GM18505 (cell line): ENCODE measurements at regions not wholly inside any gene's neighbourhood (a gene's known extent, or its start where the extent isn't known, plus 50 kb on each side); places are given as distances from the start of the nearest gene placed in this dataset.

Experiments used
- ATAC-seq: cut with Tn5 transposase; IDR thresholded peaks from one replicate; pipeline ENCODE4 v1.9.1; 2021; ENCODE audit not compliant: unreplicated experiment
- POLR2A ChIP-seq: IDR thresholded peaks from 4 replicates; pipeline ENCODE4 v1.6.1; 2011; ENCODE audit warnings: borderline replicate concordance; ENCODE audit not compliant: insufficient read depth, insufficient read length; ENCODE audit errors: extremely low read depth

DNA sequence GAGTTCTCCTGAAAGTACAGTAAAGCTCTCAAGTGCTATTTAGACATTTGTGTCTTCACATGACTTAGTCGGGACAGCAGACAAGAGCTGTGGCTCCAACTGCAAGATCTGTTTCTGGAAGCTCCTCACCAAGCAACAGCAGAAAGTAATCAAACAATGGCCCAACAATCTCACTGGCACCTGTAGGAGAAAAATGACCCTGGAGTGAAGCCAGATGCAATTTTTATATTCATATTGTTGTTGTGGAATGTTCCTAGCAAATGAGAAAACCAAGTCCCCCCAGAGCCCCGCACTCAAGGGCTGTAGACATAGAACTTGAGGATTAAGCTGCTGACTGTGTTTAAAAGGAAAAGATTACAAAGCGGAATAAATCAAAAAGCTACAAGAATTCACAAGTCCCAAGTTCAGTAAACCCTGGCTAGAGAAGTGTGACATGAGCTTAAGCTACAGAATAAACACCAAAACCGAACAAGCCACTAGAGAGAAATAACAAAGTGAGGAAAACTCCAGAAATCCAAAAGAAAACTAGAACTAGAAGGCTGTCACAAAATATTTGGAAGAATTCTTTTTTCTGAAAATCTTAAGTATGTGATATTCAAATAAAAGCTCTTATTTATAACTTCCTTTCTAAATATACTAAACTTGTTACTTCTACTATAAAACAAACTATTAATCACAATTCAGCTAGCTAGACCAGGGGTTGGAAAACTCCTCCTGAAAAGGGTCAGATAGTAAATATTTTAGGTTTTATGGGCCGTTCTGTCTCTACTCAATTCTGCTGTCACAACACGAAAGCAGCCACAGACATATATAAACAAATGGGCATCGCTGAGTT is 454.5 kb downstream of the SUCLA2 start:
- ATAC-seq: no peak
- TF ChIP-seq POLR2A: no peak

DNA sequence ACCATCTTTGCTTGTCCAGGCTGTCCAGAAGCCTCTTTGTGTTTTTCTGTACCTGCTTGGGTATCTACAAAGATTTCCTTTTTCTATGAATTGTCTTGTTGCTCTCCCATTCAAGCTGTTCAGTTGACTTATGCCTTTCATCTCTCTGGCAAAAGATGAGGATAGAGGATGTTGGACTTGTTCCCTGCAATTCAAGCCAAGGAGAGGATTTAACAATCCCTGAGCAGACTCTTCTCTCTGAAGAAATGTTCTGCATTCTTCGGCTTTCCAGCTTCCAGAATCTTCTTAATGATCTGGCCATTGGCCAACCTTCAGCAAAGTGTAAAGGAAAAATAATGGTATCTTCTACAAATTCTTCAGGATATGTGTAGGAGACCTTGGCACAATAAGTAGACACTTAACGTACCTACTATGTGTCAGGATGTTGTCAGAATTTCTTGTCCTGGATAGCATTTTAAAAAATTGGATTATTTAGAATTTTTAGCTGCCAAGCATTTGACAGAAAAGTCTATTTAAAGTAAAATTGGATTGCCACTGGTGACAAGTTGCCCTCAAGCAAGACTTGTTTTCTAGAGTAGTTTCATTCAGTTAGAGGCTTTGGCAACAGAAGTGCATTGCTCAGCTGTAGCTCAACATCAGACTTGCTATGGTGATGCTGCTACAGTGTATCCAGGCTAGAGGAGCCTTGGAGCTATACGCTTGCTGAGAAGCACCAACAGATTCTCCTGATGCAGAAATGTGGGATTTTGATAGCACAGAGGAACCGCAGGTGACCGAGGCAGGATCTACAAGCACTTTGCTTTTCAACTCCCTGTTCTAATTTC is 455.7 kb downstream of the SUCLA2 start:
- no peak for ATAC-seq
- TF ChIP-seq POLR2A: no peak

DNA sequence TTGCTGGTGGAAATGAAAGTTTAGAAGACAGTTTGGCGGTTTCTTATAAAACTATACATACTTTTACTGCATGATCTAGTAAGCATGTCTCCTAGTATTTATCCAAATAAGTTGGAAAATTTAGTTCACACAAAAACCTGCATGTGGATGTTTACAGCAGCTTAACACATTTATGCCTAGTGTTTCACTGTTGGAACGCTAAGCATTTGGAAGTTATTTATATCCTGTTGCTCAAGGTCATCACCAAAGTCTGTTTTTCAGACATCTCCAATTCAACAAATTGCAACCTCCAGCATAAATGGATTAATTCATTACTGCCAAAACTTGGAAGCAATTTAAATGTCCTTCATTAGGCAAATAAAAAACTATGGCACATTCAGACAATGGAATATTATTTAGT is 461.8 kb downstream of the SUCLA2 start:
- TF ChIP-seq POLR2A: no peak
- no peak for ATAC-seq

DNA sequence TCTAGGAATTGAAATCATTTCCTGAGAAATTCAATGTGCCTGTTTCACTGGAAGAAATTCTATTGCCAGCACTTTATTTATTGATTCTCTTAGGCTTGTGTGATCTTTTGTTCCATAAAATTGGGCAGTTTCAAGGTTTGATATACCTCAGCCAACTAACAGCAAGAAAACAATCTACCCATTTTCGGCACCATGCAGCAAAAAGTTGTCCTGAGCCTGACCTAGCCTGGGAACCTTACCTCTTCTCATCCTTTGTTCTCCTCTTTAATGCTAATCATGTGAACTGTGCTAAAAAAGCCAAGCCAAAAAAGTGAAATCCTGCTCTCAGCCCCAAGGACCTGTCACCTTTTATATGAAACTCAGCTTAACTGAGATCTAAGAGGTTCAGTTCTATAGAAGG is 477.3 kb downstream of the SUCLA2 start:
- no peak for TF ChIP-seq POLR2A
- no peak for ATAC-seq

DNA sequence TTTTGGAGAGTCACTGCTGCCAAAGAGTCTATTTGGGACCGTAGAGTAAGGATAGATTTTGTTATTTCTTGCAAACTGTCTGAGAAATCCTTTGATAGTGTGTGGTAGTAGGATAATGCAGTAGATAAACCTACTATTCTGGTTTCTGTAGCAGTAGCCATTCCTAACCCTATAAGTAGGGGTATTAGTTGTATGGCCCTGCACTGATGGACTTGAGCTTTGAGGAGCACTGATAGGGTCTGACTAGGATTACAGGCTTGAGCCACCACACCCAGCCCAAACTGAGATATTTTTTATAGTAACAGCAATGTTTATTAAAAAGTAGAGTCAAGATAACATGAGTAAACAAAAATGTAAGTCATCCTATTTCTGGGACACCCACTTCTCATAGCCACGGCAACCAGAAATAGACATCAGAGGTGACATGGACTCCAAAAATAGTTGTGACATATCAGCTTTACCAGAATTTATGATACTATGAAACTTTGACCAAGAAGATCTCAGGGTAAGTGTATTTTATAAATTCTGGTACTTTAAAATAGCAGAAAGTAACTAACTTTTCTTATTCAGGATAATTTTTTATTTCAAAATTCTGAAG is 479.1 kb downstream of the SUCLA2 start:
- no peak for TF ChIP-seq POLR2A
- no peak for ATAC-seq

DNA sequence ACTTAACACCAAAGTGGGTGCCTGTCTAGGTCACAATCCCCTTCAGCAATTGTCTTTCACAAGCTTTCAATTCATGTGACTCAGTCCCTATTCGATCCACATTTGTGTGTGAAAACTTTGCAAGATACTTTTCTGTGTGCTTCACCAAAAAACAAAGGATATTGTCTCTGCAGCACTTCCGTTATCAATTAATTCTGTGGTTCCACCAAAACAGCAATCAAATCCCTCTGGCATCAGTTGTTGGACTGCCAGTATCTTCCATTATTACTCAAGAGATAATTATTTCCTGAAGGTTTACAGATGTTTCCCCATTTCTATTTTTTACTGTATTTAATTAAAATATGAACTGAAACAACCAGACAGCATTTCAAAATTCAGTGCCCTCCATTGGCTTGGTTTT is 481.4 kb downstream of the SUCLA2 start:
- no peak for TF ChIP-seq POLR2A
- no peak for ATAC-seq

DNA sequence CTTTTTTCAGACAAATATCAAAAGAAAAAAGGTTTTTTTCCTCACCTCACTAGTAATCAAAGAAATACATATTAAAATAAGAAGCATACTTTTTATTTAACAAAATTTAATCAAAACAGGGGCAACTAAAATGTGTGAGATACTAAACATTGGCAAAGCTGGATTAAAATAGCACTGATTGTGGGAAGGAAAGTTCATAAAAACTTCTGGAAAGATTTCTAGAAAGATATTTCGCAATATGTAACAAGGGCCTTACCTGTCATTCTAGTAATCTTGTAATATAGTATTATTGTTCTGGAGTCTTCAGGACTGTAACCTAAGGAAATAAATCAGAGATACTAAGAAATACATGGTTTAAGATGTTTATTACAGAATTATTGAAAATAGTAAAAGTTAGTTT is 482.5 kb downstream of the SUCLA2 start:
- no peak for ATAC-seq
- TF ChIP-seq POLR2A: no peak

DNA sequence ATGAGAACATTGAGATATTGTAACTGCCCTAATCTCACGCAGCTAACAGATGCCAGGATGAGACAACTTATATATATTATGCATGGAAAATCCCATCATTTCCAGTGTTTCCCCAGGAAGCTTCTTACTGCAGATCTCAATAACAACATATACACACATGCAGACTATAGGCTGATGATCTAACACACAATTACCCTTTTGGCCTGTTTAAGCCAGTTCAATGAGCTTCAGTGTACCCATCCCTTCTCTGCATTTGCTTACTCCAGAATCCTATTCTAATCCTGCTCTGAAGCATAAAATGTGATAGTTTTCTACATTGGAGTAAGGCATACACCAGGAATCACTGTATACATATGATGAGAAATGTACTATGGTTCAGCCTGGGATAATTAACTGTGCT is 489.4 kb downstream of the SUCLA2 start:
- no peak for TF ChIP-seq POLR2A
- no peak for ATAC-seq

DNA sequence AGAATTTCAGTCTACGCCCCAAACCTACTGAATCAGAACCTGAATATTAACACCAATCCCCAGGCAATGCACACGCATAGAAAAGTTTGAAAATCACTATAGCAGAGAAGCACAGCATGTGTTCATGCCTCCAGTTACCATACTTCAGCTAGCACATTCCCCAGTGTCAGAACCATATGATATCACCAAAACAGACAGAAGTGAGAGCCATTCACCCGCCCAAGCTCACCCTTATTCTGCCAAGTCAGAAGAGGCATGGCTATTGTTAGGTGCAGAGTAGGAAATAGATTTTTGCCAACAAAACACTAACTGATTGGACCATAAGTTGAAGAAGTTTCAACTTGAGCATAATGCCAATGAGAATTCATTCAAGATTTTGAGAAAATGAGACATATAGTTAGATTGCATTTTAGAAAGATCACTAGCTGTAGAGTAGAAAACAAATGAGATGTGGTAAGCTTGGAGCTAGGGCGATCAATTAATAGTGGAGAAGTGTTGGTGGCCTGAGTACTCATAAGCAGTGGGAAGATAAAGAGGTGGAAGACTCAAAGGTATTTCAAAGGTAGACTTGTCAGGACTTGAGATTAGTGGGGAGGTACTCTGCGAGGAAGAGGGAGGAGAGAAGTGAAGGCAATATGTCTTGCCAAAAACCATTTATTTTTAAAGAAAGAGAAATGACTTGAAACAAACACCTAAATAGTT is 492.4 kb downstream of the SUCLA2 start:
- no peak for TF ChIP-seq POLR2A
- no peak for ATAC-seq

DNA sequence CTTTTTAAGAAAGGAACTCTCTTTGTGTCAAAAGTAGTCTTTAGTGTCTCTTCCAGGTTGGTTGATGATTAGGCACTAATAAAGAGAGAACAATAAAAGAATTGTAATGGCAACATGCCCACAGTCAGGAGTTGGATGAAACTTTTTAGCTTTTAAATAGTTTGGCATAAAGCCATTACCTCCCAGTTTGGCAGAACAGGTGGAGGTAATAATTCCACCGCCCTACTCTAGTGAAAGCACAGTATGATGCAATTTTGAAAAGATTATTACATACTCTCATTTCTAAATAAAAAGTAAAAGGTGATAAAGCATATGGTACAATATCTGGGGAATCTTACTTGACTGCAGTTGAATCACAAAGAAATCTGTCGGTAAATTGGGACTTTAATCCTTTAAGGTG is 497.6 kb downstream of the SUCLA2 start:
- TF ChIP-seq POLR2A: no peak
- ATAC-seq: no peak

DNA sequence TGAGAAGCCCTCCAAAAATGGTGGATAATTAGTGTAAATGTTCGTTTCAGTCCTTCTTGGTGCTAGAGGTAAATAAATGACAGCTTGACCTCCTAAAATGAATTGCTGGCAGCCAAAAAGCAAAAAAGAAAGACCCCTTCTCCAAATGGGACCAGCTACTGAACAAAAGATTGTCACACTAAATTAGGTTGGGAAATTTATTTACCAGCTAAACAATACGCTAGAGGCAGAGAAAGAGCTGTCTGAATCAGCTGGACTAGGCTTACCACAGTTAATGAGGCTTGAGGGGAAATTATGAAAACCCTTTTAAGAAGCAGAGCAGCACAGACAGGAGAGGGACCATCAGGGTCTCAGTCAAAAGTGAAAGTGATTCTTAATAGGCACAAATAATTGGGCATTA is 498.9 kb downstream of the SUCLA2 start:
- ATAC-seq: no peak
- no peak for TF ChIP-seq POLR2A

DNA sequence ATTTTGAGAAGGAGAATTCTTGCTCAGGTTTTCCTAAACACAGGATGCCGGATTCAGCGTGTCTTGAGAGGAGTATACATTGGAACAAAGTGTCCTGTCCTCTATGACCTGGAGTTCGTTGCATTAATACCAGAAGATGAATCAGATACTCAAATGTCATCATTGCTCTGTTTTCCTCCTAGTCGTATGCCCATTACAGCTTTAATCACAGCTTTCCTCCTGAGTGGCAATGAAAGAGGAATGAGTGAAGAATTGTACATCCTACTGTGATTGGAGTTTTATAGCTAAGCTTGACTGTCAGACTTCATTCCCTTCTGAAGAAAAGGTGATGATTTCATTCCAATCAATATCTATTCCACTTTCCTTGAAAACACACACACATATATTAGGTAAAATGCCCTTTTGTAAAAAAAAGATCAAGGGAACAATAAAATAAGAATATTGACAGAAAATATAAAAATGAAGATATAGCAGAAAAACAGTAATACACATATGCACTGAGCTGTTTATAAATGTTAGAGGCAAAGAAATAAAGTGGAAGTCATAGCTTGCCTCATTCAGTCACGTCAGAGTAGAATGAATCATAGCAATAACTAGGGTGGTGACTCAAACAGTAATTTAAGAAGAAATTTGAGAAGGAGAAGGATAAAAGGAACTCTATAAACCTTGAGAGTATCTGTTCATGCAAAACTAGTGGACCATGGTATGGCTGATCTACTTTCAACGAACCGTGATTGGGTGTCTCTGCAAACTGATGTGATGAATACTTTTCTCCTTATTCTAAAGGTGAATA is 501.5 kb downstream of the SUCLA2 start:
- TF ChIP-seq POLR2A: no peak
- ATAC-seq: no peak
